Panc1 (cell line): ENCODE measurements at regions not wholly inside any gene's neighbourhood (a gene's known extent, or its start where the extent isn't known, plus 50 kb on each side); places are given as distances from the start of the nearest gene placed in this dataset.

Source experiments
- ATAC-seq: fragments of 200-7000 bp; cut with Tn5 transposase; 2 replicates; pipeline ENCODE4 v1.9.1; 2020; ENCODE audit warnings: mild to moderate bottlenecking, moderate library complexity
- BruUV-seq: library from RNA; stranded (reverse); fragments of 400-500 nt; replicated peaks from 2 replicates; lab custom pipeline; 2021; lab: Mats Ljungman, UMichigan
- CTCF ChIA-PET: fragments of 300-600 bp; sonication (Branson Sonifier 250); formaldehyde crosslinking; loops from one replicate; lab custom pipeline; 2022; ENCODE audit warnings: antibody characterized with exemption; lab: Charles Lee
- POLR2A ChIA-PET: fragments of 300-600 bp; sonication (Branson Sonifier 250); formaldehyde crosslinking; loops from one replicate; lab custom pipeline; 2022; ENCODE audit warnings: antibody characterized with exemption; lab: Charles Lee
- DNase-seq: peaks from one replicate; pipeline ENCODE4 v3.0.0-alpha.2; 2010; ENCODE audit warnings: low read depth, low spot score
- H3K27ac ChIP-seq: 2 replicates; pipeline ENCODE4 v1.5.1; 2011; ENCODE audit warnings: mild to moderate bottlenecking, low read length, inconsistent platforms
- H3K27me3 ChIP-seq: fragments of 200-500 bp; sonication (Bioruptor generic); 2 replicates; pipeline ENCODE4 v1.6.0; 2014; ENCODE audit warnings: low read length, inconsistent platforms; ENCODE audit not compliant: control insufficient read depth, insufficient read depth
- H3K36me3 ChIP-seq: fragments of 200-500 bp; sonication (Bioruptor generic); 2 replicates; pipeline ENCODE4 v1.5.1; 2014; ENCODE audit warnings: inconsistent platforms, mild to moderate bottlenecking, low read length, moderate library complexity; ENCODE audit not compliant: control insufficient read depth, insufficient read depth
- H3K4me1 ChIP-seq: 2 replicates; pipeline ENCODE4 v1.5.1; 2011; ENCODE audit warnings: inconsistent platforms, mild to moderate bottlenecking, low read length, moderate library complexity; ENCODE audit not compliant: control insufficient read depth, insufficient read depth
- H3K4me3 ChIP-seq, 2 experiments: 2 replicates each; pipeline ENCODE4 v1.5.1; 2011 to 2012; ENCODE audit warnings: low read depth in 2 of 2, low read length in 2 of 2, mild to moderate bottlenecking in 2 of 2, inconsistent platforms in 1 of 2, moderate library complexity in 1 of 2
- H3K9me3 ChIP-seq: fragments of 200-500 bp; sonication (Bioruptor generic); 2 replicates; pipeline ENCODE4 v1.5.1; 2014; ENCODE audit warnings: low read depth, mild to moderate bottlenecking, inconsistent platforms, low read length, moderate library complexity; ENCODE audit not compliant: control insufficient read depth, insufficient read depth
- POLR2AphosphoS5 ChIP-seq: IDR thresholded peaks from 2 replicates; pipeline ENCODE4 v1.6.1; 2012; ENCODE audit warnings: mild to moderate bottlenecking, low read depth, low read length, moderate library complexity
- SIN3A ChIP-seq: IDR thresholded peaks from 2 replicates; pipeline ENCODE4 v1.6.1; 2012; ENCODE audit warnings: low read depth, mild to moderate bottlenecking, low read length, moderate library complexity, borderline replicate concordance; ENCODE audit not compliant: insufficient read depth
- TCF7L2 ChIP-seq: IDR thresholded peaks from 2 replicates; pipeline ENCODE4 v1.6.1; 2011; ENCODE audit warnings: mild to moderate bottlenecking, low read depth, low read length, inconsistent platforms
- in situ Hi-C: cut with HindIII; loops from 2 replicates; pipeline ENCODE4 v1.10.0; 2016; ENCODE audit warnings: low sequenced_read_pairs, low pct_unique_long_range_greater_than_20kb
- intact Hi-C: fragments of 100-400 bp; cut with micrococcal nuclease; formaldehyde crosslinking; loops from one replicate; pipeline ENCODE4 v1.10.0; 2022; ENCODE audit not compliant: unreplicated experiment
- TF ChIP-seq, protein P1 (sequence below), 2 experiments: IDR thresholded peaks; 2 replicates each; pipeline ENCODE4 v1.6.1; 2011 to 2012; ENCODE audit warnings: low read depth in 2 of 2, control low read depth in 1 of 2, low read length in 1 of 2, mild to moderate bottlenecking in 1 of 2, moderate library complexity in 1 of 2; ENCODE audit not compliant: insufficient read depth in 1 of 2
- TF ChIP-seq, protein P2 (sequence below): fragments of 450-650 bp; IDR thresholded peaks from 2 replicates; pipeline ENCODE4 v1.5.1; 2017; ENCODE audit warnings: mild to moderate bottlenecking

DNA sequence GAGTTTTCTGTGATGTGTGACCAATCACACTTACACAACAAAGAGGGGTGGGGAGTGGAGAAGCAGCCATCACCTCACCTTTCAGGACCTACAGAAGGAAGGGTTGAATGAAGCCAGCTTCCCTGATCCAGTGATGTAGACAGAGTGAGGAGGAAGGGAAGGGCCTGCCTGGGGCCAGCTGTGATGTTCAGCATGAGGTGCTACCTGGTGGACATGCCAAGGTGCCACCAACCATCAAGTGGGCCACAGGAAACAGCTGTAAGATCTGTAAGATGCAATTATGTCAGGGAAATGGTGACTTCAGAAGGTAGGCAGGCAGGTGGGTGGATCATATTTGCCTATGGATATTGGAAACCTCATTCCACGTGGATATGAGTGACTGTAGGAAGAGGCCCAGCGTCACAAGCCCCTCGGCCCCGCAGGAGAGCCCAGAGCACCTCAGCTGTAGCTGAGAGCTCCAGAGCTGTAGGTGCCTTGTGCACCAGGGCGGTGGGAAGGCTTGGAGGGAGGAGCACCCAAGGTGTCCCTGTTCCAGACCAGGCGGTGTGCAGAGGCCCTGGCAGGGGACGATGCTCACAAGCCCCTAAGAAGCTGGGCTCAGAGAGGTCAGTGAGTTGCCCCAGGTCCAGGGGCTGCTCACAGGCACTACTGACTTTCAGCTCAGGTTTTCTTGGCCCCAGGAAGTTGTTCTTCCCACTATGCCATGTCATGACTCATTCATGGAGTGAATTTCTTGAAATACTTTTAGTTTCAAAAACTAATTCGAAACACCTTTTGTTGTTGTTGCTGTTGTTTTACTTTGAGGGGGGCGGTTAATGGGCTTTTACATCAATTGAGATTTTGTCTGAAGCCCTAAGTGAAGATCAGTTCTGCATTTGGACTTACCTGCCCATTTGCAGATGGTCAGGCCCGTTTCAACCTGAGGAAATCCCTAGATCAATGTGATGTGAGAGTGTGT is 94.2 kb upstream of the ALDH1A3 start:
- ATAC-seq (no peak), DNase-seq (no peak)
- Histone ChIP-seq H3K27me3 (no peaks in the 10 kb centered on the region), H3K27ac (no peak overlapping the region), H3K4me3 (no peak overlapping the region), H3K36me3 (no peaks in the 10 kb centered on the region), H3K9me3 (no peaks in the 10 kb centered on the region), H3K4me1 (0 out of 2 replicates have a peak, but pooled peaks cover 3% of the 10 kb centered on the region)
- BruUV-seq = no TSS peak
- CTCF ChIA-PET = no interaction called here
- POLR2A ChIA-PET = no interaction called here
- intact Hi-C loops (no loop called here), in situ Hi-C loops (no loop called here)
- no peak for TF ChIP-seq POLR2AphosphoS5
- TF ChIP-seq, protein P1, sequence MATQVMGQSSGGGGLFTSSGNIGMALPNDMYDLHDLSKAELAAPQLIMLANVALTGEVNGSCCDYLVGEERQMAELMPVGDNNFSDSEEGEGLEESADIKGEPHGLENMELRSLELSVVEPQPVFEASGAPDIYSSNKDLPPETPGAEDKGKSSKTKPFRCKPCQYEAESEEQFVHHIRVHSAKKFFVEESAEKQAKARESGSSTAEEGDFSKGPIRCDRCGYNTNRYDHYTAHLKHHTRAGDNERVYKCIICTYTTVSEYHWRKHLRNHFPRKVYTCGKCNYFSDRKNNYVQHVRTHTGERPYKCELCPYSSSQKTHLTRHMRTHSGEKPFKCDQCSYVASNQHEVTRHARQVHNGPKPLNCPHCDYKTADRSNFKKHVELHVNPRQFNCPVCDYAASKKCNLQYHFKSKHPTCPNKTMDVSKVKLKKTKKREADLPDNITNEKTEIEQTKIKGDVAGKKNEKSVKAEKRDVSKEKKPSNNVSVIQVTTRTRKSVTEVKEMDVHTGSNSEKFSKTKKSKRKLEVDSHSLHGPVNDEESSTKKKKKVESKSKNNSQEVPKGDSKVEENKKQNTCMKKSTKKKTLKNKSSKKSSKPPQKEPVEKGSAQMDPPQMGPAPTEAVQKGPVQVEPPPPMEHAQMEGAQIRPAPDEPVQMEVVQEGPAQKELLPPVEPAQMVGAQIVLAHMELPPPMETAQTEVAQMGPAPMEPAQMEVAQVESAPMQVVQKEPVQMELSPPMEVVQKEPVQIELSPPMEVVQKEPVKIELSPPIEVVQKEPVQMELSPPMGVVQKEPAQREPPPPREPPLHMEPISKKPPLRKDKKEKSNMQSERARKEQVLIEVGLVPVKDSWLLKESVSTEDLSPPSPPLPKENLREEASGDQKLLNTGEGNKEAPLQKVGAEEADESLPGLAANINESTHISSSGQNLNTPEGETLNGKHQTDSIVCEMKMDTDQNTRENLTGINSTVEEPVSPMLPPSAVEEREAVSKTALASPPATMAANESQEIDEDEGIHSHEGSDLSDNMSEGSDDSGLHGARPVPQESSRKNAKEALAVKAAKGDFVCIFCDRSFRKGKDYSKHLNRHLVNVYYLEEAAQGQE (IDR thresholded peaks at IDR 0.05; ENCODE audit: insufficient read depth in 1 of 2, low read depth in 2 of 2, low read length in 1 of 2) = no peak
- no peak for TF ChIP-seq TCF7L2
- TF ChIP-seq, protein P2, sequence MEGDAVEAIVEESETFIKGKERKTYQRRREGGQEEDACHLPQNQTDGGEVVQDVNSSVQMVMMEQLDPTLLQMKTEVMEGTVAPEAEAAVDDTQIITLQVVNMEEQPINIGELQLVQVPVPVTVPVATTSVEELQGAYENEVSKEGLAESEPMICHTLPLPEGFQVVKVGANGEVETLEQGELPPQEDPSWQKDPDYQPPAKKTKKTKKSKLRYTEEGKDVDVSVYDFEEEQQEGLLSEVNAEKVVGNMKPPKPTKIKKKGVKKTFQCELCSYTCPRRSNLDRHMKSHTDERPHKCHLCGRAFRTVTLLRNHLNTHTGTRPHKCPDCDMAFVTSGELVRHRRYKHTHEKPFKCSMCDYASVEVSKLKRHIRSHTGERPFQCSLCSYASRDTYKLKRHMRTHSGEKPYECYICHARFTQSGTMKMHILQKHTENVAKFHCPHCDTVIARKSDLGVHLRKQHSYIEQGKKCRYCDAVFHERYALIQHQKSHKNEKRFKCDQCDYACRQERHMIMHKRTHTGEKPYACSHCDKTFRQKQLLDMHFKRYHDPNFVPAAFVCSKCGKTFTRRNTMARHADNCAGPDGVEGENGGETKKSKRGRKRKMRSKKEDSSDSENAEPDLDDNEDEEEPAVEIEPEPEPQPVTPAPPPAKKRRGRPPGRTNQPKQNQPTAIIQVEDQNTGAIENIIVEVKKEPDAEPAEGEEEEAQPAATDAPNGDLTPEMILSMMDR = no peak
- no peak for TF ChIP-seq SIN3A

DNA sequence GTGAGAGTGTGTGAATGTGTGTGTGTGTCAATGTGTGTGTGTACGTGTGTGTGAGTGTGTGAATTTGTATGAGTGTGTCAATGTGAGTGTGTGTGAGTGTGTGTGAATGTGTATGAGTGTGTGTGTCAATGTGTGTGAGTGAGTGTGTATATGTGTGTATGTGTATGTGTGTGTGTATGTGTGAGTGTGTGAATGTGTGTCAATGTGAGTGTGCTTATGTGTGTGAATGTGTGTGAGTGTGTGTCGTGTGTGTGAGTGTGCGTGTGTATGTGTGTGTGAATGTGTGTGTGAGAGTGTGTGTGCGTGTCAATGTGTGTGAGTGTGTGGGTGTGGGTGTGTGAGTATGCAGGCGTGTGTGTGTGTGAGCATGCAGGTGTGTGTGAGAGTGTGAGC is 93.5 kb upstream of the ALDH1A3 start:
- Histone ChIP-seq H3K36me3 (no peaks in the 10 kb centered on the region), H3K9me3 (no peaks in the 10 kb centered on the region), H3K4me1 (0 out of 2 replicates have a peak, but pooled peaks cover 3% of the 10 kb centered on the region), H3K27ac (no peak overlapping the region), H3K27me3 (no peaks in the 10 kb centered on the region), H3K4me3 (no peak overlapping the region)
- ChIA-PET CTCF (no interaction called here), POLR2A (no interaction called here)
- BruUV-seq = no TSS peak
- TF ChIP-seq TCF7L2 (no peak), SIN3A (no peak), POLR2AphosphoS5 (no peak)
- TF ChIP-seq, protein P1 (IDR thresholded peaks at IDR 0.05; ENCODE audit: insufficient read depth in 1 of 2, low read depth in 2 of 2, low read length in 1 of 2) = no peak
- ATAC-seq (no peak), DNase-seq (no peak)
- intact Hi-C loops (no loop called here), in situ Hi-C loops (no loop called here)
